ENCODE measurements at regions not wholly inside any gene's neighbourhood (a gene's known extent, or its start where the extent isn't known, plus 50 kb on each side); places are given as distances from the start of the nearest gene placed in this dataset.

DNA sequence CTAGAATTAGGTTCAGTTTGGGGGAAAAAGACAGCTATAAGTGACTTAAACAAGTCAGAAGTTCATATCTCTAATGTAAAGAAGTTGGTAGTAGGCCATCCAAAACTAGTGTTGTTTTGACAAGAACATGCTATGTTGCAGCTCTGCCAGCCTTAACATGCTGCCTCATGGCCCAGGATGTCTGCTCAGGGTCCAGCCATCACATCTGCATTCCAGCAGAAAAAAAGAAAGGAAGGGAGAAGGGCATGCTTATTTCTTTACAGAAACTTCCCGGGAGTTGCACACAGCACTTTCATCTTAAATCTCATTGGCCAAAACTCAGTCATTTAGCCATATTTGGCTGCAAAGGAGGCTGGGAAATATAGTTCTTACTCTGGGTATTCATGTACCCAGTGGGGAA, 400.4 kb upstream of the PODXL start:
- 0% methylated on average over 1 of the region's 1 CpG for WGBS (ENCODE audit: insufficient coverage, low coverage, missing lambda C conversion rate)
- peak; percentile 87 for TF ChIP-seq RBM25 (IDR thresholded peaks at IDR 0.05; ENCODE audit: low read depth, low read length, severe bottlenecking)
- TF ChIP-seq DMBX1 (CRISPR knock-in tag; IDR thresholded peaks at IDR 0.05; ENCODE audit: borderline replicate concordance): no peak
- intact Hi-C loops (cut with micrococcal nuclease): no loop called here
- Histone ChIP-seq H4K20me1 (replicated peaks; ENCODE audit: control insufficient read depth, insufficient read depth, low read length) (0 out of 2 replicates have a peak, but pooled peaks cover 3% of the 10 kb centered on the region), H2AFZ (ENCODE audit: low read depth, low read length) (no peak overlapping the region), H3K27me3 (ENCODE audit: control insufficient read depth in 2 of 2, insufficient read depth in 2 of 2, low read length in 2 of 2) (no peaks in the 10 kb centered on the region), H3K27ac (ENCODE audit: extremely low read depth, low read depth, low read length) (no peak overlapping the region), H3K36me3 (ENCODE audit: control insufficient read depth, insufficient read depth, low read length) (no peaks in the 10 kb centered on the region), H3K9me3 (replicated peaks; ENCODE audit: control insufficient read depth, insufficient read depth, low read depth, low read length) (no peaks in the 10 kb centered on the region), H3K4me1 (replicated peaks in 1 of 2; ENCODE audit: control insufficient read depth in 2 of 2, insufficient read depth in 2 of 2, low read length in 2 of 2) (no peaks in the 10 kb centered on the region), H3K9ac (ENCODE audit: insufficient read depth in 1 of 2, low read depth in 2 of 2, low read length in 2 of 2) (no peak overlapping the region), H3K9me1 (ENCODE audit: control insufficient read depth, insufficient read depth, low read length) (no peaks in the 10 kb centered on the region), H3K4me2 (ENCODE audit: insufficient read depth, low read length) (no peak overlapping the region), H3K79me2 (ENCODE audit: control insufficient read depth, insufficient read depth, low read length) (no peaks in the 10 kb centered on the region), H3K4me3 (no peak overlapping the region)
- ChIA-PET CTCF (ENCODE audit: low intra/inter-chr PET ratio) (no interaction called here), POLR2A (interaction anchor here (0.7 to 1.1 kb wide), 2 partner anchors 10 to 13 kb away, joined by 3 to 6 read pairs; no protein-coding TSS in a partner anchor)
- in situ Hi-C loops (cut with MboI): no loop called here
- ATAC-seq (no peak), FAIRE-seq (no peak), DNase-seq (ENCODE audit: extremely low read depth in 1 of 4, low spot score in 3 of 4) (no peak)
- BruUV-seq (replicated peaks): no TSS peak

DNA sequence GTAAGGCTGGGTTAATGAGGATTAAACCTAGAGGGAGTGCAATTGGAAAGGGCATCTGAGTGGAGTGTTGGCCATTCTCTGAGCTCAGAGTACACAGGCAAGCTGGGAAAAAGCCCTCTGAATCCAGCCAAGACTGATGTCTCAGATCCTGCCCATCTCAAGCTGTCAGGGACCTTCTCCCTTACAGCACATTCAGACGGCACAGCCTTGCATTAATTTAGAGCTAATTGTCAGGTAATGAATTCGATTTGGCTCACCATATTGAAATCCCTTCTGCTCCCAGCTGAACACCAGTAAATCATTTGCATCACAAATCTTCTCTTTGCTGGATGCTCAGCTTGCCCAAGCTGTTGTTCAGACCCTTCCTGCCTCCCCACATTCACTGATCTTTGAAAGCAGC, 399.3 kb upstream of the PODXL start:
- intact Hi-C loops (cut with micrococcal nuclease): no loop called here
- Histone ChIP-seq H3K4me1 (replicated peaks in 1 of 2; ENCODE audit: control insufficient read depth in 2 of 2, insufficient read depth in 2 of 2, low read length in 2 of 2) (no peaks in the 10 kb centered on the region), H2AFZ (ENCODE audit: low read depth, low read length) (no peak overlapping the region), H3K4me3 (no peak overlapping the region), H3K27me3 (ENCODE audit: control insufficient read depth in 2 of 2, insufficient read depth in 2 of 2, low read length in 2 of 2) (no peaks in the 10 kb centered on the region), H3K9me1 (ENCODE audit: control insufficient read depth, insufficient read depth, low read length) (no peaks in the 10 kb centered on the region), H3K4me2 (ENCODE audit: insufficient read depth, low read length) (no peak overlapping the region), H3K27ac (ENCODE audit: extremely low read depth, low read depth, low read length) (no peak overlapping the region), H4K20me1 (replicated peaks; ENCODE audit: control insufficient read depth, insufficient read depth, low read length) (0 out of 2 replicates have a peak, but pooled peaks cover 3% of the 10 kb centered on the region), H3K79me2 (ENCODE audit: control insufficient read depth, insufficient read depth, low read length) (no peaks in the 10 kb centered on the region), H3K36me3 (ENCODE audit: control insufficient read depth, insufficient read depth, low read length) (no peaks in the 10 kb centered on the region), H3K9ac (ENCODE audit: insufficient read depth in 1 of 2, low read depth in 2 of 2, low read length in 2 of 2) (no peak overlapping the region), H3K9me3 (replicated peaks; ENCODE audit: control insufficient read depth, insufficient read depth, low read depth, low read length) (no peaks in the 10 kb centered on the region)
- TF ChIP-seq ZNF224 (CRISPR knock-in tag; IDR thresholded peaks at IDR 0.05) (no peak), BHLHE40 (IDR thresholded peaks at IDR 0.05; ENCODE audit: low read length) (no peak), MYC (IDR thresholded peaks at IDR 0.05; ENCODE audit: low read depth, low read length) (no peak), MYC (CRISPR knock-in tag; IDR thresholded peaks at IDR 0.05; ENCODE audit: borderline replicate concordance, low read depth) (no peak), FOXJ2 (tag; IDR thresholded peaks at IDR 0.05) (no peak), POLR2G (IDR thresholded peaks at IDR 0.05; ENCODE audit: low read depth, low read length) (no peak), ZNF444 (CRISPR knock-in tag; IDR thresholded peaks at IDR 0.05) (no peak), GATAD2A (IDR thresholded peaks at IDR 0.05) (no peak), ZNF347 (CRISPR knock-in tag; IDR thresholded peaks at IDR 0.05; ENCODE audit: low read depth) (no peak), GTF2F1 (IDR thresholded peaks at IDR 0.05; ENCODE audit: low read depth, low read length) (no peak), SRF (CRISPR knock-in tag; IDR thresholded peaks at IDR 0.05) (no peak)
- WGBS (ENCODE audit: insufficient coverage, low coverage, missing lambda C conversion rate): 0% methylated on average over 2 of the region's 2 CpGs
- in situ Hi-C loops (cut with MboI): no loop called here
- BruUV-seq (replicated peaks): no TSS peak
- ATAC-seq (no peak), FAIRE-seq (no peak), DNase-seq (ENCODE audit: extremely low read depth in 1 of 4, low spot score in 3 of 4) (no peak)
- ChIA-PET CTCF (ENCODE audit: low intra/inter-chr PET ratio) (no interaction called here), POLR2A (interaction anchor here (1.1 kb wide), 1 partner anchor 14 kb away, joined by 3 read pairs; no protein-coding TSS in a partner anchor)
